ENCODE measurements at regions not wholly inside any gene's neighbourhood (a gene's known extent, or its start where the extent isn't known, plus 50 kb on each side); places are given as distances from the start of the nearest gene placed in this dataset.

- dilution Hi-C loops (cut with MboI; ENCODE audit: extremely low pct_ligation_motif_present, low sequenced_read_pairs) = no loop called here
- POLR2A ChIA-PET = no interaction called here
- TF ChIP-seq POLR2AphosphoS5 (IDR thresholded peaks at IDR 0.05; ENCODE audit: insufficient read depth, low read depth, low read length) (no peak), POLR2A (IDR thresholded peaks at IDR 0.05; ENCODE audit: low read depth, low read length) (no peak), MYC (IDR thresholded peaks at IDR 0.05; ENCODE audit: low read depth, low read length) (no peak), EZH2 (IDR thresholded peaks at IDR 0.05; ENCODE audit: borderline replicate concordance, low read depth, low read length, severe bottlenecking) (no peak), MAX (IDR thresholded peaks at IDR 0.05; ENCODE audit: insufficient read depth, insufficient read length) (no peak), GATA2 (IDR thresholded peaks at IDR 0.05; ENCODE audit: insufficient read depth, insufficient read length, low read depth, low read length) (no peak), FOS (IDR thresholded peaks at IDR 0.05; ENCODE audit: borderline replicate concordance, insufficient read depth, low read length) (no peak), JUN (IDR thresholded peaks at IDR 0.05; ENCODE audit: borderline replicate concordance, insufficient read depth, insufficient read length, low read depth) (no peak)
- TF ChIP-seq, protein P1, sequence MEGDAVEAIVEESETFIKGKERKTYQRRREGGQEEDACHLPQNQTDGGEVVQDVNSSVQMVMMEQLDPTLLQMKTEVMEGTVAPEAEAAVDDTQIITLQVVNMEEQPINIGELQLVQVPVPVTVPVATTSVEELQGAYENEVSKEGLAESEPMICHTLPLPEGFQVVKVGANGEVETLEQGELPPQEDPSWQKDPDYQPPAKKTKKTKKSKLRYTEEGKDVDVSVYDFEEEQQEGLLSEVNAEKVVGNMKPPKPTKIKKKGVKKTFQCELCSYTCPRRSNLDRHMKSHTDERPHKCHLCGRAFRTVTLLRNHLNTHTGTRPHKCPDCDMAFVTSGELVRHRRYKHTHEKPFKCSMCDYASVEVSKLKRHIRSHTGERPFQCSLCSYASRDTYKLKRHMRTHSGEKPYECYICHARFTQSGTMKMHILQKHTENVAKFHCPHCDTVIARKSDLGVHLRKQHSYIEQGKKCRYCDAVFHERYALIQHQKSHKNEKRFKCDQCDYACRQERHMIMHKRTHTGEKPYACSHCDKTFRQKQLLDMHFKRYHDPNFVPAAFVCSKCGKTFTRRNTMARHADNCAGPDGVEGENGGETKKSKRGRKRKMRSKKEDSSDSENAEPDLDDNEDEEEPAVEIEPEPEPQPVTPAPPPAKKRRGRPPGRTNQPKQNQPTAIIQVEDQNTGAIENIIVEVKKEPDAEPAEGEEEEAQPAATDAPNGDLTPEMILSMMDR (IDR thresholded peaks at IDR 0.05; ENCODE audit: extremely low read depth in 1 of 2, insufficient read depth in 1 of 2, low read depth in 1 of 2, low read length in 2 of 2) = no peak
These were observed 83.2 kb downstream of the CLDN17 start for GRCh38 chr21:30083225-30083945.

More at GRCh38 chr21:30083225-30083945, 83.2 kb downstream of the CLDN17 start:
- Histone ChIP-seq H3K27ac (ENCODE audit: insufficient read depth, low read depth, low read length) (no peak overlapping the region), H3K9ac (replicated peaks; ENCODE audit: extremely low read depth, insufficient read depth, low read length) (no peak overlapping the region), H3K79me2 (ENCODE audit: control insufficient read depth, insufficient read depth, low read length) (no peaks in the 10 kb centered on the region), H3K4me1 (ENCODE audit: control insufficient read depth, extremely low read depth, insufficient read depth, low read length) (no peaks in the 10 kb centered on the region), H3K4me3 (replicated peaks in 1 of 3; ENCODE audit: insufficient read depth in 1 of 3, low read depth in 1 of 3, low read length in 3 of 3) (no peak overlapping the region), H3K36me3 (ENCODE audit: control insufficient read depth in 2 of 2, extremely low read depth in 1 of 2, insufficient read depth in 2 of 2, low read length in 2 of 2) (no peaks in the 10 kb centered on the region), H4K20me1 (replicated peaks; ENCODE audit: control insufficient read depth, extremely low read depth, insufficient read depth, low read length) (no peaks in the 10 kb centered on the region), H3K4me2 (ENCODE audit: insufficient read depth, low read length) (no peak overlapping the region), H2AFZ (ENCODE audit: low read depth, low read length) (no peak overlapping the region), H3K9me3 (replicated peaks; ENCODE audit: control insufficient read depth, insufficient read depth, low read length) (peaks cover 4% of the 10 kb centered on the region), H3K27me3 (ENCODE audit: control insufficient read depth in 2 of 2, insufficient read depth in 2 of 2, low read length in 2 of 2) (no peaks in the 10 kb centered on the region), H3K9me1 (replicated peaks; ENCODE audit: control insufficient read depth, extremely low read depth, insufficient read depth, low read length) (no peaks in the 10 kb centered on the region)
- DNase-seq (ENCODE audit: low read depth, low spot score) = no peak
- intact Hi-C loops (cut with micrococcal nuclease) = no loop called here
- CTCF ChIA-PET = no interaction called here
- no TSS peak for BruUV-seq (replicated peaks)
- no peak for FAIRE-seq
